ENCODE measurements at regions not wholly inside any gene's neighbourhood (a gene's known extent, or its start where the extent isn't known, plus 50 kb on each side); places are given as distances from the start of the nearest gene placed in this dataset.

DNA sequence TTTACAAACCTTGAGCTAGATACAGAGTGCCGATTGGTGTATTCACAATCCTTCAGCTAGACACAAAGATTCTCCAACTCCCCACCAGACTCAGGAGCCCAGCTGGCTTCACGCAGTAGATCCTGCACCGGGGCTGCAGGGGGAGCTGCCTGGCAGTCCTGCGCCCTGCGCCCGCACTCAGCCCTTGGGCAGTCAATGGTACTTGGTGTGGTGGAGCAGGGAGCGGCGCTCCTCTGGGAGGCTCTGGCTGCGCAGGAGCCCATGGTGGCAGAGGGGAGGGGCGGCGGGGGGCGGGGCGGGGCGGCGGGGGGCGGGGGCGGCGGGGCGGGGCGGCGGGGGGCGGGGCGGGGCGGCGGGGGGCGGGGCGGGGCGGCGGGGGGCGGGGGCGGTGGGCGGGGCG is 923.4 kb downstream of the SOCS6 start:
- H3K36me3 Mint-ChIP-seq (ENCODE audit: low read depth), result no peaks in the 10 kb centered on the region
- no peak overlapping the region for H3K27ac Mint-ChIP-seq
- H3K4me1 Mint-ChIP-seq, result no peaks in the 10 kb centered on the region
- H3K4me3 Mint-ChIP-seq, result no peak overlapping the region
- no peaks in the 10 kb centered on the region for H3K9me3 Mint-ChIP-seq
- no peak for TF ChIP-seq CTCF (IDR thresholded peaks at IDR 0.05; ENCODE audit: unreplicated experiment in 3 of 3)
- H3K27me3 Mint-ChIP-seq (ENCODE audit: low read depth), result no peaks in the 10 kb centered on the region

GRCh38 chr18:71209944-71210343 is 921.1 kb downstream of the SOCS6 start:
- H3K36me3 Mint-ChIP-seq (ENCODE audit: low read depth), result no peaks in the 10 kb centered on the region
- H3K27ac Mint-ChIP-seq, result no peak overlapping the region
- H3K4me3 Mint-ChIP-seq, result no peak overlapping the region
- no peaks in the 10 kb centered on the region for H3K9me3 Mint-ChIP-seq
- TF ChIP-seq CTCF (IDR thresholded peaks at IDR 0.05; ENCODE audit: unreplicated experiment in 3 of 3), result no peak
- no peaks in the 10 kb centered on the region for H3K4me1 Mint-ChIP-seq
- H3K27me3 Mint-ChIP-seq (ENCODE audit: low read depth), result no peaks in the 10 kb centered on the region

DNA sequence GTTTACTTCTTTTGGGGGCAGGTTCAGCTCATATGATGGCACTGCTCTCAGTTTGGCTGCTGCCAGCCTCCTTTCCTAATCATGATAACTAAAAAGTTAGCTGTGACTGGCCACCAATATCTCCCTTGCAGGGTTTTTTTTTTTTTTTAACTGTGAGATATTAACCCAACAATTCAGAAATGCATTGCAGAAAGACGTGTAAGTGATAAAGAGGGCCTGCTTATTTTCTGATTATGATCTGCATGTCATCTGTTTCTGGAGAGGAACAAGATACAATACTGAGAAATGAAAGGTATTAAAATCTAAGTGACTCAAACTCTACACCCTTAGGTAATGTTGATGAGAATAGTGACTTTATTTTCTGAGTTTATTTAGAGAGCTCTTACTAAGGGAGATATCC is 905.6 kb downstream of the SOCS6 start:
- Mint-ChIP-seq H3K27me3 (ENCODE audit: low read depth) (no peaks in the 10 kb centered on the region), H3K36me3 (ENCODE audit: low read depth) (no peaks in the 10 kb centered on the region), H3K9me3 (no peaks in the 10 kb centered on the region), H3K27ac (no peak overlapping the region), H3K4me1 (no peaks in the 10 kb centered on the region), H3K4me3 (no peak overlapping the region)
- TF ChIP-seq CTCF (IDR thresholded peaks at IDR 0.05; ENCODE audit: unreplicated experiment in 3 of 3), result no peak

GRCh38 chr18:71189581-71189980 is 900.7 kb downstream of the SOCS6 start:
- no peaks in the 10 kb centered on the region for H3K27me3 Mint-ChIP-seq (ENCODE audit: low read depth)
- no peaks in the 10 kb centered on the region for H3K4me1 Mint-ChIP-seq
- no peak overlapping the region for H3K4me3 Mint-ChIP-seq

DNA sequence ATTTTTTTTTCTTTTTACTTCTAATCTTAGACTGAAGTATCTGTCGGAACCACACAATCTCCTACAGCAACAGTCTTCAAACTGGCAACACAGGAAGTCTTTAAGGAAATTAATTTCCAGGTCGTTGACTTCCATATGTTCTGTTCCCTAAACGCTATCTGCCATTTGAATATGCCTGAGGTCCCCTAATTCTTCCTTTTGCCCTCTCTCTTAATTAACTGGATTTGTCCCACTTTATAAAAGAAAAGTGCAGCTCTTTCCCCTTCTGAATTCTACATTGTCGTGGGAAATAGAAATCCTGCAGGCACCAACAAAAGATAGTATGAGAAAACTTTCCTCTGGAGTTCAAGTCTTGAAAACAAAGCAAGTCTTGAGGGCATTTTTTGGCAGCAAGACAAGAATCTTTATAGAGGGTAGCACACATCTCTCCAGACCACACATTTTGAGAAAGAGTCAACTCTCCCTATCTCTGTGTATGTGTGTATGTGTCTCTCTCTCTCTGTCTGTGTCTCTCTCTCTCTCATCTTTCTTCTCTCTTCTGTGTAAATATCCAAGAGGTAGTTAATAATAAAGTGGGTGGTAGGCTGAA is 879.8 kb downstream of the SOCS6 start:
- Mint-ChIP-seq H3K4me3 (no peak overlapping the region), H3K36me3 (ENCODE audit: low read depth) (no peaks in the 10 kb centered on the region), H3K9me3 (no peaks in the 10 kb centered on the region), H3K27ac (no peak overlapping the region), H3K4me1 (no peaks in the 10 kb centered on the region), H3K27me3 (ENCODE audit: low read depth) (no peaks in the 10 kb centered on the region)
- no peak for TF ChIP-seq CTCF (IDR thresholded peaks at IDR 0.05; ENCODE audit: unreplicated experiment in 3 of 3)

More at GRCh38 chr18:71189581-71189980, 900.7 kb downstream of the SOCS6 start:
- Mint-ChIP-seq H3K36me3 (ENCODE audit: low read depth) (no peaks in the 10 kb centered on the region), H3K27ac (no peak overlapping the region), H3K9me3 (no peaks in the 10 kb centered on the region)
- no peak for TF ChIP-seq CTCF (IDR thresholded peaks at IDR 0.05; ENCODE audit: unreplicated experiment in 3 of 3)

GRCh38 chr18:71136487-71136886 is 847.6 kb downstream of the SOCS6 start:
- no peaks in the 10 kb centered on the region for H3K36me3 Mint-ChIP-seq (ENCODE audit: low read depth)
- H3K27ac Mint-ChIP-seq, result no peak overlapping the region
- no peaks in the 10 kb centered on the region for H3K9me3 Mint-ChIP-seq
- no peak overlapping the region for H3K4me3 Mint-ChIP-seq
- TF ChIP-seq CTCF (IDR thresholded peaks at IDR 0.05; ENCODE audit: unreplicated experiment in 3 of 3), result no peak
- H3K27me3 Mint-ChIP-seq (ENCODE audit: low read depth), result no peaks in the 10 kb centered on the region
- no peaks in the 10 kb centered on the region for H3K4me1 Mint-ChIP-seq
